Ovary (tissue), 3 donors: ENCODE measurements at regions not wholly inside any gene's neighbourhood (a gene's known extent, or its start where the extent isn't known, plus 50 kb on each side); places are given as distances from the start of the nearest gene placed in this dataset.

Experiments used
- CTCF ChIP-seq, 3 donors: fragments of 450-650 bp in 2 of 3; fragments of 200-600 bp in 1 of 3; IDR thresholded peaks; one replicate each; pipeline versions ENCODE4 v1.5.1 to v1.8.0; 2016 to 2022; ENCODE audit warnings: antibody characterized with exemption in 3 of 3, mild to moderate bottlenecking in 1 of 3
- EP300 ChIP-seq: sonication (generic); formaldehyde crosslinking; IDR thresholded peaks from one replicate; pipeline ENCODE4 v1.6.1; 2017; ENCODE audit warnings: antibody characterized with exemption
- POLR2A ChIP-seq: fragments of 450-650 bp; IDR thresholded peaks from one replicate; pipeline ENCODE4 v1.6.1; 2017; ENCODE audit warnings: antibody characterized with exemption, mild to moderate bottlenecking, moderate library complexity
- donor health status: DM: no; HTN: no; CAD: no.

GRCh38 chr10:21308018-21308417, 217.5 kb downstream of the SKIDA1 start:
- TF ChIP-seq CTCF (IDR thresholded peaks at IDR 0.05): no peak
- TF ChIP-seq POLR2A: no peak
- no peak for TF ChIP-seq EP300
